ENCODE measurements at regions not wholly inside any gene's neighbourhood (a gene's known extent, or its start where the extent isn't known, plus 50 kb on each side); places are given as distances from the start of the nearest gene placed in this dataset.

DNA sequence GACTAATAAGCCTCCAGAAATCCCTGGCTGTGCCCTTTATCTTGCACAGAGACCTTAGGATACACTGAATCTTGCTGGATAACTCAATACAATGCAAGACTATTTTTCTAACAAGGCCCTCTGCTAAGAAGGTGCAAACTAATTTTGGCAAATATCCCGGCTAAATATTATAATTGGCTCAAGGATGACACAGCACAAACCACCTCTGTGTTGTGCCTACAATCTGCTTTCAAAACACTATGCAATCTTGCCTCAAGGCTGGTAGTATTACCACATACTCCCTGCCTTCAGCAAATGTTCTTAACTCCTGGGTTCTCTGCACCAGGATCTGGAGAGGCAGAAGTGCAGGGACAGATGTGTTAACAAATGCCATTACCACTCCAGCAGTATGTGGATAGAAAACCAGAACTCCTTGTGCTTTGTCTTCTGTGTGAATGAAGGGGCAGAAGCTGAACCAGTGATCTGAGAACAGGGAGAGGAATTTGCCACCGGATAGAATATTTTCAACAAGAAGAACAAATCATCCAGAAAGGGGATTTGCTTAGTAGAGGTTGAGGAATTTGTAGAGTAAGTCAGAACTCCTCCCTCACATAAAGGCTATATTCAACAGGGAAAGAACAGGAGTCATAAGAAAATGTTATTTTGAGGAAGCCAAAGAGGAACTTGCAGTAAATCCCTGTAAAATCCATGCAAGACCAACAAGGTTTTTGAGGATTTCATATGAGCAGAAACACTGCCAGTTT lies 74.1 kb upstream of the SLC4A11 start:
- TF ChIP-seq POLR2A (IDR thresholded peaks at IDR 0.05) (no peak), EP300 (IDR thresholded peaks at IDR 0.05) (no peak)
- TF ChIP-seq, protein P1, sequence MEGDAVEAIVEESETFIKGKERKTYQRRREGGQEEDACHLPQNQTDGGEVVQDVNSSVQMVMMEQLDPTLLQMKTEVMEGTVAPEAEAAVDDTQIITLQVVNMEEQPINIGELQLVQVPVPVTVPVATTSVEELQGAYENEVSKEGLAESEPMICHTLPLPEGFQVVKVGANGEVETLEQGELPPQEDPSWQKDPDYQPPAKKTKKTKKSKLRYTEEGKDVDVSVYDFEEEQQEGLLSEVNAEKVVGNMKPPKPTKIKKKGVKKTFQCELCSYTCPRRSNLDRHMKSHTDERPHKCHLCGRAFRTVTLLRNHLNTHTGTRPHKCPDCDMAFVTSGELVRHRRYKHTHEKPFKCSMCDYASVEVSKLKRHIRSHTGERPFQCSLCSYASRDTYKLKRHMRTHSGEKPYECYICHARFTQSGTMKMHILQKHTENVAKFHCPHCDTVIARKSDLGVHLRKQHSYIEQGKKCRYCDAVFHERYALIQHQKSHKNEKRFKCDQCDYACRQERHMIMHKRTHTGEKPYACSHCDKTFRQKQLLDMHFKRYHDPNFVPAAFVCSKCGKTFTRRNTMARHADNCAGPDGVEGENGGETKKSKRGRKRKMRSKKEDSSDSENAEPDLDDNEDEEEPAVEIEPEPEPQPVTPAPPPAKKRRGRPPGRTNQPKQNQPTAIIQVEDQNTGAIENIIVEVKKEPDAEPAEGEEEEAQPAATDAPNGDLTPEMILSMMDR (IDR thresholded peaks at IDR 0.05), result no peak
